ENCODE measurements at regions not wholly inside any gene's neighbourhood (a gene's known extent, or its start where the extent isn't known, plus 50 kb on each side); places are given as distances from the start of the nearest gene placed in this dataset.

- no peak overlapping the region for H2BK5ac ChIP-seq (ENCODE audit: low read depth, low read length, poor library complexity, severe bottlenecking)
- TF ChIP-seq NFE2L2 (IDR thresholded peaks at IDR 0.05; ENCODE audit: low read depth, low read length) (no peak), MXI1 (IDR thresholded peaks at IDR 0.05; ENCODE audit: borderline replicate concordance, low read depth, low read length) (no peak), BHLHE40 (IDR thresholded peaks at IDR 0.05; ENCODE audit: low read depth, low read length) (no peak), MAFK (IDR thresholded peaks at IDR 0.05; ENCODE audit: low read depth, low read length) (no peak), ELK1 (IDR thresholded peaks at IDR 0.05; ENCODE audit: borderline replicate concordance, low read depth, low read length) (no peak), FOS (IDR thresholded peaks at IDR 0.05; ENCODE audit: low read depth, low read length) (no peak), RAD21 (IDR thresholded peaks at IDR 0.05; ENCODE audit: low read length) (no peak), RFX5 (IDR thresholded peaks at IDR 0.05; ENCODE audit: low read depth, low read length) (no peak), POLR2A (IDR thresholded peaks at IDR 0.05; ENCODE audit: low read depth, low read length) (no peak), USF2 (IDR thresholded peaks at IDR 0.05; ENCODE audit: low read depth, low read length) (no peak), SMC3 (IDR thresholded peaks at IDR 0.05; ENCODE audit: low read depth, low read length) (no peak)
- no peak overlapping the region for H2BK20ac ChIP-seq (ENCODE audit: low read depth, low read length)
- ChIA-PET POLR2A (ENCODE audit: unreplicated experiment) (no interaction called here), CTCF (no interaction called here)
- no peak overlapping the region for H3K14ac ChIP-seq (replicated peaks; ENCODE audit: low read depth, low read length)
- no peak overlapping the region for H2AK9ac ChIP-seq (replicated peaks; ENCODE audit: low read depth, low read length, poor library complexity)
- no peak overlapping the region for H4K91ac ChIP-seq (ENCODE audit: insufficient read depth, low read depth, low read length)
- H3K9me3 ChIP-seq (ENCODE audit: control insufficient read depth, insufficient read depth, low read length) = 0 out of 2 replicates have a peak, but pooled peaks cover 2% of the 10 kb centered on the region
- no peaks in the 10 kb centered on the region for H3K36me3 ChIP-seq (ENCODE audit: control insufficient read depth, insufficient read depth, low read length)
- H4K8ac ChIP-seq (ENCODE audit: low read depth in 2 of 2, low read length in 2 of 2) = no peak overlapping the region
- H3K4ac ChIP-seq (ENCODE audit: low read depth, low read length) = no peak overlapping the region
- ATAC-seq (ENCODE audit: low read depth) (no peak), DNase-seq (no peak)
- H3K56ac ChIP-seq (ENCODE audit: extremely low read depth, insufficient read depth, low read length) = no peak overlapping the region
- no peaks in the 10 kb centered on the region for H3K9me1 ChIP-seq (ENCODE audit: insufficient read depth, low read length)
- no peak overlapping the region for H2AK5ac ChIP-seq (ENCODE audit: low read depth, low read length)
- no peaks in the 10 kb centered on the region for H3K4me1 ChIP-seq (ENCODE audit: control insufficient read depth, insufficient read depth, low read length)
- no peak overlapping the region for H3K4me2 ChIP-seq (ENCODE audit: low read depth, low read length)
- H3K27ac ChIP-seq (ENCODE audit: insufficient read depth, low read length) = no peak overlapping the region
- in situ Hi-C loops (cut with MboI; ENCODE audit: low sequenced_read_pairs) = no loop called here
- no TSS peak for BruUV-seq (replicated peaks)
- H3K79me1 ChIP-seq (ENCODE audit: low read depth in 1 of 2, low read length in 2 of 2) = no peaks in the 10 kb centered on the region
- no peak overlapping the region for H4K5ac ChIP-seq (ENCODE audit: low read depth, low read length)
- WGBS, 2 experiments (ENCODE audit: extremely low coverage in 2 of 2, insufficient read length in 1 of 2) = no CpG with 5 or more reads among the region's 3 CpGs
- H2BK120ac ChIP-seq (ENCODE audit: low read depth, low read length) = no peak overlapping the region
- intact Hi-C loops (cut with micrococcal nuclease) = loop anchor here (5.0 kb wide), 1 partner anchor 652 kb away; no protein-coding TSS in a partner anchor
- dilution Hi-C loops (cut with HindIII; ENCODE audit: low sequenced_read_pairs, unreplicated experiment) = no loop called here
- H3K23ac ChIP-seq (ENCODE audit: low read depth, low read length) = no peak overlapping the region
- peaks cover 5% of the 10 kb centered on the region; the same call in 1 of the 2 replicates for H3K27me3 ChIP-seq (ENCODE audit: control insufficient read depth, insufficient read depth, low read length)
- no peaks in the 10 kb centered on the region for H4K20me1 ChIP-seq (ENCODE audit: insufficient read depth, low read length)
- no peak overlapping the region for H3K9ac ChIP-seq (ENCODE audit: low read depth, low read length)
- no peak overlapping the region for H3K4me3 ChIP-seq (ENCODE audit: insufficient read depth, low read depth, low read length)
- H3K18ac ChIP-seq (ENCODE audit: low read depth, low read length) = no peak overlapping the region
- H2BK15ac ChIP-seq (ENCODE audit: low read depth, low read length) = no peak overlapping the region
- no peak overlapping the region for H2AFZ ChIP-seq (replicated peaks; ENCODE audit: low read length, poor library complexity)
Measured at GRCh38 chr1:174090471-174090870, 68.3 kb upstream of the RC3H1 start.

Data from IMR-90 (cell line).